ENCODE measurements at regions not wholly inside any gene's neighbourhood (a gene's known extent, or its start where the extent isn't known, plus 50 kb on each side); places are given as distances from the start of the nearest gene placed in this dataset.

DNA sequence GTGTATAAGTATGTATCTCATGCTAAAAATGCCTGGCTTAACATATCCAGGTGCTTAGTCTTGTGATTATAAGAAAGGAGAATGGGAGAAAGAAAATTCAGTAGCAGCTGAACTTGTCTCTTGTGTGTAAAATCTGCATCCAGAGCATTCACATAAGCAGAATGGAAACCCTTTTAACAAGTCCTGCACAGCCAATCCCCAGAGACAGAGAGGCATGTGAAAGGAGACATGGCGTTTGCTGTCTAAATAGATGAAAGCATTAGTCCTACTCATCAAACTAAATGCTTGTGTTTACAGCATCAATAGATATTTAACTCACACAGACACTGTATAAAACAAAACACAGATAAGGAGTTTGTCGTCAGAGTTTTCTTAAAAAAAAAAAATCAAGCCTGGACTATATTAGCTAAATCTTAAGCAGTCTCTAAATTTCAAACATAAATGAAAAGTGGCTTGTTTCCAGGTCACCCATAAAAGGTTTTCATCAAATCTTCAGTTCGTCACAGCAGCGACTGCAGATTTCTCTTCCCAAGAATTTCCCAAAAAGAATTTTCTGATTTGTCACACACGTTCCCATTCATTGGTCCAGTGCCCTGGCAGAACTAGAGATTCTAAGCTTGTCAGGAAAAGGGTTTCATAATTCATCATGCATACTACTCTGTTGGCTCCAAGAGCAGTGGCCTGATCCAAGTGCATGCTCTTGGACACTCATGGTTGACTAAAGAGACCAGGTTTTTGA is 249.2 kb downstream of the BTG1 start:
- DNase-seq (ENCODE audit: extremely low spot score, unreplicated experiment), result no peak
- Mint-ChIP-seq H3K27me3 (no peaks in the 10 kb centered on the region), H3K27ac (no peak overlapping the region), H3K9me3 (no peaks in the 10 kb centered on the region), H3K36me3 (no peaks in the 10 kb centered on the region), H3K4me1 (ENCODE audit: unreplicated experiment) (no peaks in the 10 kb centered on the region), H3K4me3 (no peak overlapping the region)
- TF ChIP-seq, protein P1, sequence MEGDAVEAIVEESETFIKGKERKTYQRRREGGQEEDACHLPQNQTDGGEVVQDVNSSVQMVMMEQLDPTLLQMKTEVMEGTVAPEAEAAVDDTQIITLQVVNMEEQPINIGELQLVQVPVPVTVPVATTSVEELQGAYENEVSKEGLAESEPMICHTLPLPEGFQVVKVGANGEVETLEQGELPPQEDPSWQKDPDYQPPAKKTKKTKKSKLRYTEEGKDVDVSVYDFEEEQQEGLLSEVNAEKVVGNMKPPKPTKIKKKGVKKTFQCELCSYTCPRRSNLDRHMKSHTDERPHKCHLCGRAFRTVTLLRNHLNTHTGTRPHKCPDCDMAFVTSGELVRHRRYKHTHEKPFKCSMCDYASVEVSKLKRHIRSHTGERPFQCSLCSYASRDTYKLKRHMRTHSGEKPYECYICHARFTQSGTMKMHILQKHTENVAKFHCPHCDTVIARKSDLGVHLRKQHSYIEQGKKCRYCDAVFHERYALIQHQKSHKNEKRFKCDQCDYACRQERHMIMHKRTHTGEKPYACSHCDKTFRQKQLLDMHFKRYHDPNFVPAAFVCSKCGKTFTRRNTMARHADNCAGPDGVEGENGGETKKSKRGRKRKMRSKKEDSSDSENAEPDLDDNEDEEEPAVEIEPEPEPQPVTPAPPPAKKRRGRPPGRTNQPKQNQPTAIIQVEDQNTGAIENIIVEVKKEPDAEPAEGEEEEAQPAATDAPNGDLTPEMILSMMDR (conservative IDR thresholded peaks at IDR 0.05), result no peak

DNA sequence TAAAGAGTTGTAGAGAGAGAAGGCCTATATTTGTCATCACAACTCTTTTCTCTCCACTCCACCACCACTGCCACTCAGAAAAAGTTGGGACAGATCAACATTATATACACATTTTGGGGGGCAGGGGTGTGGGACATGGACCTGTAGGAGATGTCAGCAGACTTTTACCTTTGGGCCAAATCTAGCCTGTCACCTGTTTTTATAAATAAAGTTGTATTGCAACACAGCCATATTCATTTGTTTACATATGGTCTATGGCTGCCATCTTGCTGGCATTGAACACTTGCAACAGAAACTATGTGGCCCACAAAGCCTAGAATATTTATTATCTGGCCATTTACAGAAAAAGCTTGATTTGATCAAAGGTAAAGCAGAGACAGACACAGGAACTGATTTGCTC is 250.7 kb downstream of the BTG1 start:
- no peak overlapping the region for H3K27ac Mint-ChIP-seq
- no peaks in the 10 kb centered on the region for H3K4me1 Mint-ChIP-seq (ENCODE audit: unreplicated experiment)
- H3K27me3 Mint-ChIP-seq, result no peaks in the 10 kb centered on the region
- H3K36me3 Mint-ChIP-seq, result no peaks in the 10 kb centered on the region
- no peaks in the 10 kb centered on the region for H3K9me3 Mint-ChIP-seq
- H3K4me3 Mint-ChIP-seq, result no peak overlapping the region
- no peak for DNase-seq (ENCODE audit: extremely low spot score, unreplicated experiment)
- TF ChIP-seq, protein P1 (conservative IDR thresholded peaks at IDR 0.05), result no peak

DNA sequence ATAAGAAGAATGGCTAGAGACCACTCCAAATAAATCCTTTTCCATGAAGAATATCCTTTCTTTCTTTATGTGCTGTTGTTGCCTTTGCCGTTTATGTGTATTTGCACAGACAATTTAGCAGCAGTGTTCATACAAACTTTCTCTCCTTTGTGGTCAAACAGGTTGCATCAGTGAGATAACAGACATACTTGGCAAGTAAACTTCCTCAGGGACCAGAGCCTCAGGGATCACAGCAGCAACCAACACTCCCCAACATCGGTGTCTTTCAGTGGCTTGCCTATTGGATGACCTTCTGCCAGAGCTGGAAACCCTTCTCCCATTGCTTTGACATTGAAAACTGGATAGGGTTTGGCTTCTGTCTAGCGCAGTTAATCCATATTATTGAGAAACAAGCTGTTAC is 252.2 kb downstream of the BTG1 start:
- Mint-ChIP-seq H3K27ac (no peak overlapping the region), H3K4me1 (ENCODE audit: unreplicated experiment) (no peaks in the 10 kb centered on the region), H3K27me3 (no peaks in the 10 kb centered on the region), H3K4me3 (no peak overlapping the region), H3K36me3 (no peaks in the 10 kb centered on the region), H3K9me3 (no peaks in the 10 kb centered on the region)
- TF ChIP-seq, protein P1 (conservative IDR thresholded peaks at IDR 0.05), result no peak
- DNase-seq (ENCODE audit: extremely low spot score, unreplicated experiment), result no peak

DNA sequence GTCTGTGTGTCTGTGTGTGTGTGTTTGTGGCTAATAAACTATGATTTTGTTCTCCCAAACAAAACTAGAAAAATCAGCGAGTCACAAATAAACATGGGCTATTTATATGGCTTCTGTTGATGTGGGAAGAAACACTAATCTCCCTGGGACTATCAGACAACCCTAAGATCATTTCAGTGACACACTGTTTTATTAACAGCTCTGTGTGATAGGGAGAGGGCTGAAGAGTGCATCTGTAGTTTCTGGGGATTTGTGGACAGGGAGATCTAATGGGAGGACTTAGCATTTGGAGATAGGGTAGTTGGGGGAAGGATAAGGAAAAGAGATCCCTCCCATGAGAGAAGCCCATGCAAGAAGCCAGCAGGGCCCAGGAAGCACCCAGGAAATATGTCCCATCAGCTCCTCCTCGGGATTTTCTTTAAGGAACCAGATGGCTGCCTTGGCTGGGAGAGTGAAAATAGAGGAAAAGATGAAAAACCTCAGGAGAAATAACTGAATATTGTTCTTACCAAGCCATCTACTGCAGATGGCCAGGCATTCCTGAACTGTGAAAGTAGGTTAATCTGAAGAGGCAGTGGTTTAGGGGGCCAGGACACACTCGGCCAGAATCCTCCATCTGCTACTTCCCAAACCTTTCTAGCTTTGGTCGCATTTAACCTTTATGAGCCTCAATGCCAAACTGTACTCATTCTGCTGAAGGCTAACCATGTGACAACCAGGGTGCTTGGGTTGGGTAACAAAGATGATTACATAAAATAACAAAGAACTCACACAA is 253.4 kb downstream of the BTG1 start:
- no peaks in the 10 kb centered on the region for H3K4me1 Mint-ChIP-seq (ENCODE audit: unreplicated experiment)
- no peak overlapping the region for H3K4me3 Mint-ChIP-seq
- H3K27ac Mint-ChIP-seq, result no peak overlapping the region
- H3K36me3 Mint-ChIP-seq, result no peaks in the 10 kb centered on the region
- DNase-seq (ENCODE audit: extremely low spot score, unreplicated experiment), result no peak
- H3K27me3 Mint-ChIP-seq, result no peaks in the 10 kb centered on the region
- H3K9me3 Mint-ChIP-seq, result no peaks in the 10 kb centered on the region
- TF ChIP-seq, protein P1 (conservative IDR thresholded peaks at IDR 0.05), result no peak

DNA sequence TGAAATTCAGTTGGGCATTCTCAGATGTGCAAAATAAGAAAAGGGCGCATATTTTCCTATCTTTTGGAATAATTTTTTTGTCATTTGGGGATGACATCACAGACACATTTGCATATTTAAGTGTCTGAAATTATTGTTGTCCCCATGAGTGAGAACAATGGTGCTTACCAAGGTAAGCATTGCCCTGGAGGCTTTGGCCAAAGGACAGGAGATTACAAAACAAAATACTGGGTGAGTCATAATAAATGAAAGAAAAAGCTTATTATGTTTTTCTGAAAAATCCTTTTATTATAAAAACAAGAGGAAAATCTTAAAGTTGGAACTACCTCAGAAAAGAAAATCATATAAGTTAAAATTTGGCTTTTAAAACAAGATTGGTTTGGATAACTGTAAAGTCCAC is 254.9 kb downstream of the BTG1 start:
- H3K36me3 Mint-ChIP-seq, result no peaks in the 10 kb centered on the region
- no peaks in the 10 kb centered on the region for H3K27me3 Mint-ChIP-seq
- H3K4me1 Mint-ChIP-seq (ENCODE audit: unreplicated experiment), result peaks cover 3% of the 10 kb centered on the region
- DNase-seq (ENCODE audit: extremely low spot score, unreplicated experiment), result no peak
- no peak overlapping the region for H3K27ac Mint-ChIP-seq
- TF ChIP-seq, protein P1 (conservative IDR thresholded peaks at IDR 0.05), result no peak
- H3K9me3 Mint-ChIP-seq, result no peaks in the 10 kb centered on the region
- H3K4me3 Mint-ChIP-seq, result no peak overlapping the region
